ENCODE measurements at regions not wholly inside any gene's neighbourhood (a gene's known extent, or its start where the extent isn't known, plus 50 kb on each side); places are given as distances from the start of the nearest gene placed in this dataset.

- no peak for DNase-seq (ENCODE audit: low spot score)
Observed at GRCh38 chr14:66365388-66365787, 120.8 kb upstream of the CCDC196 start.

GRCh38 chr14:66369157-66369697 is 116.9 kb upstream of the CCDC196 start:
- DNase-seq (ENCODE audit: low spot score): no peak

- DNase-seq (ENCODE audit: low spot score): no peak
Observed at GRCh38 chr14:66371776-66372175, 114.4 kb upstream of the CCDC196 start.

- no peak for DNase-seq (ENCODE audit: low spot score)
Observed at GRCh38 chr14:66375046-66375964, 110.9 kb upstream of the CCDC196 start.

- no peak for DNase-seq (ENCODE audit: low spot score)
Observed at GRCh38 chr14:66377574-66377973, 108.6 kb upstream of the CCDC196 start.

- DNase-seq (ENCODE audit: low spot score): no peak
Observed at GRCh38 chr14:66378712-66379505, 107.3 kb upstream of the CCDC196 start.

- DNase-seq (ENCODE audit: low spot score): no peak
Observed at GRCh38 chr14:66380143-66380542, 106.0 kb upstream of the CCDC196 start.

GRCh38 chr14:66381755-66382154 is 104.4 kb upstream of the CCDC196 start:
- DNase-seq (ENCODE audit: low spot score): no peak

GRCh38 chr14:66383257-66383656 is 102.9 kb upstream of the CCDC196 start:
- no peak for DNase-seq (ENCODE audit: low spot score)

GRCh38 chr14:66383771-66384170 is 102.4 kb upstream of the CCDC196 start:
- no peak for DNase-seq (ENCODE audit: low spot score)

- no peak for DNase-seq (ENCODE audit: low spot score)
Observed at GRCh38 chr14:66388516-66388915, 97.7 kb upstream of the CCDC196 start.

- DNase-seq (ENCODE audit: low spot score): no peak
Observed at GRCh38 chr14:66389481-66389880, 96.7 kb upstream of the CCDC196 start.

GRCh38 chr14:66395300-66395699 is 90.9 kb upstream of the CCDC196 start:
- no peak for DNase-seq (ENCODE audit: low spot score)

- DNase-seq (ENCODE audit: low spot score): no peak
Observed at GRCh38 chr14:66396164-66396563, 90.0 kb upstream of the CCDC196 start.

- no peak for DNase-seq (ENCODE audit: low spot score)
Observed at GRCh38 chr14:66398437-66398836, 87.7 kb upstream of the CCDC196 start.

- no peak for DNase-seq (ENCODE audit: low spot score)
Observed at GRCh38 chr14:66401449-66402095, 84.6 kb upstream of the CCDC196 start.

- DNase-seq (ENCODE audit: low spot score): peak; percentile 34
Observed at GRCh38 chr14:66403183-66403582, 83.0 kb upstream of the CCDC196 start.

- no peak for DNase-seq (ENCODE audit: low spot score)
Observed at GRCh38 chr14:66404051-66404545, 82.1 kb upstream of the CCDC196 start.

GRCh38 chr14:66405158-66405557 is 81.0 kb upstream of the CCDC196 start:
- DNase-seq (ENCODE audit: low spot score): no peak

- DNase-seq (ENCODE audit: low spot score): no peak
Observed at GRCh38 chr14:66413901-66414300, 72.3 kb upstream of the CCDC196 start.

- DNase-seq (ENCODE audit: low spot score): no peak
Observed at GRCh38 chr14:66414511-66414910, 71.7 kb upstream of the CCDC196 start.

Measured in NAMALWA (cell line).